H1 (cell line): ENCODE measurements at regions not wholly inside any gene's neighbourhood (a gene's known extent, or its start where the extent isn't known, plus 50 kb on each side); places are given as distances from the start of the nearest gene placed in this dataset.

ENCODE experiments used
- CTCF ChIA-PET: fragments of 300-600 bp; sonication (Branson Sonifier 250); formaldehyde crosslinking; loops from one replicate; lab custom pipeline; 2021; ENCODE audit not compliant: partially characterized antibody; lab: Charles Lee
- POLR2A ChIA-PET: fragments of 300-600 bp; sonication (Branson Sonifier 250); formaldehyde crosslinking; loops from one replicate; lab custom pipeline; 2021; ENCODE audit warnings: inconsistent platforms; ENCODE audit not compliant: partially characterized antibody; lab: Charles Lee
- DNase-seq, 2 experiments: peaks; one replicate each; pipeline versions ENCODE4 v3.0.0 to v3.0.0-alpha.2; 2010 to 2022; ENCODE audit warnings: low spot score in 2 of 2, low read depth in 1 of 2, mixed read lengths in 1 of 2
- FAIRE-seq: peaks from 2 replicates; lab custom pipeline; 2011; peaks lifted over from hg19 to GRCh38; lab: Jason Lieb, UNC
- H2AFZ ChIP-seq: 2 replicates; pipeline ENCODE4 v1.8.1; 2012; ENCODE audit warnings: low read length, inconsistent platforms
- H2AK5ac ChIP-seq: 2 replicates; pipeline ENCODE4 v1.6.1; 2013; ENCODE audit warnings: low read depth, low read length
- H2BK120ac ChIP-seq: replicated peaks from 2 replicates; pipeline ENCODE3; 2013; ENCODE audit warnings: low read depth, low read length, inconsistent platforms
- H2BK12ac ChIP-seq: 2 replicates; pipeline ENCODE4 v1.6.1; 2013; ENCODE audit warnings: low read depth, low read length
- H2BK15ac ChIP-seq: 2 replicates; pipeline ENCODE4 v1.6.1; 2013; ENCODE audit warnings: low read length
- H2BK20ac ChIP-seq: 2 replicates; pipeline ENCODE4 v1.6.1; 2013; ENCODE audit warnings: low read length
- H2BK5ac ChIP-seq: 2 replicates; pipeline ENCODE4 v1.6.1; 2013; ENCODE audit warnings: low read depth, low read length
- H3K14ac ChIP-seq: 2 replicates; pipeline ENCODE4 v1.6.1; 2013; ENCODE audit warnings: inconsistent platforms; ENCODE audit not compliant: insufficient read length
- H3K18ac ChIP-seq: 2 replicates; pipeline ENCODE4 v1.6.1; 2013; ENCODE audit warnings: low read length; ENCODE audit errors: extremely low read depth
- H3K23ac ChIP-seq: 2 replicates; pipeline ENCODE4 v1.6.1; 2013; ENCODE audit warnings: inconsistent platforms; ENCODE audit not compliant: insufficient read length
- H3K23me2 ChIP-seq: 2 replicates; pipeline ENCODE4 v1.6.1; 2013; ENCODE audit warnings: low read depth, low read length
- H3K27ac ChIP-seq: 2 replicates; pipeline ENCODE4 v1.6.1; 2011; ENCODE audit warnings: low read depth, low read length, inconsistent platforms
- H3K27me3 ChIP-seq, 4 experiments: replicated peaks in 1 of 4; 1 replicate in 1 of 4; 2 replicates in 3 of 4; pipeline versions ENCODE4 v1.6.1 to v1.8.1; 2011 to 2013; ENCODE audit warnings: low read length in 3 of 4, mild to moderate bottlenecking in 3 of 4, inconsistent platforms in 2 of 4, mixed read lengths in 2 of 4, moderate library complexity in 1 of 4; ENCODE audit not compliant: control insufficient read depth in 3 of 4, insufficient read depth in 3 of 4; ENCODE audit errors: extremely low read depth in 1 of 4
- H3K36me3 ChIP-seq, 4 experiments: 2 replicates each; pipeline versions ENCODE4 v1.6.1 to v1.8.1; 2011 to 2013; ENCODE audit warnings: mild to moderate bottlenecking in 4 of 4, low read length in 3 of 4, moderate library complexity in 2 of 4, control low read depth in 1 of 4, inconsistent platforms in 1 of 4; ENCODE audit not compliant: insufficient read depth in 4 of 4, control insufficient read depth in 2 of 4
- H3K4ac ChIP-seq: replicated peaks from 2 replicates; pipeline ENCODE3; 2013; ENCODE audit warnings: low read length, low read depth, mixed read lengths, inconsistent platforms; ENCODE audit not compliant: insufficient read length
- H3K4me1 ChIP-seq, 4 experiments: replicated peaks in 1 of 4; 1 replicate in 1 of 4; 2 replicates in 3 of 4; pipeline versions ENCODE4 v1.6.1 to v1.8.1; 2011 to 2013; ENCODE audit warnings: low read length in 3 of 4, inconsistent platforms in 2 of 4, mixed read lengths in 1 of 4; ENCODE audit not compliant: insufficient read depth in 4 of 4, control insufficient read depth in 3 of 4
- H3K4me2 ChIP-seq, 2 experiments: 2 replicates each; pipeline versions ENCODE4 v1.6.1 to v1.8.1; 2011 to 2013; ENCODE audit warnings: low read depth in 2 of 2, low read length in 2 of 2, control low read depth in 1 of 2, inconsistent platforms in 1 of 2, mild to moderate bottlenecking in 1 of 2; ENCODE audit not compliant: insufficient read depth in 1 of 2
- H3K4me3 ChIP-seq, 4 experiments: fragments of 200-600, 300-600 bp in 1 of 4; sonication (generic), shearing (Covaris generic), sonication (Bioruptor Twin) in 1 of 4; 2 replicates each; pipeline versions ENCODE4 v1.5.1 to v1.8.1; 2011 to 2016; ENCODE audit warnings: low read length in 4 of 4, low read depth in 3 of 4, control low read depth in 2 of 4, inconsistent platforms in 2 of 4, mild to moderate bottlenecking in 2 of 4, mixed read lengths in 1 of 4, moderate library complexity in 1 of 4; ENCODE audit not compliant: insufficient read depth in 2 of 4; ENCODE audit errors: extremely low read depth in 1 of 4
- H3K56ac ChIP-seq: replicated peaks from 2 replicates; pipeline ENCODE3; 2013; ENCODE audit warnings: low read depth, mild to moderate bottlenecking, mixed read lengths, low read length, inconsistent platforms; ENCODE audit not compliant: insufficient read length
- H3K79me1 ChIP-seq: 2 replicates; pipeline ENCODE4 v1.6.1; 2013; ENCODE audit warnings: low read depth, low read length, control low read depth
- H3K79me2 ChIP-seq, 2 experiments: 2 replicates each; pipeline versions ENCODE4 v1.6.1 to v1.8.1; 2012 to 2013; ENCODE audit warnings: low read length in 2 of 2, mild to moderate bottlenecking in 2 of 2, inconsistent platforms in 1 of 2; ENCODE audit not compliant: insufficient read depth in 2 of 2, control insufficient read depth in 1 of 2
- H3K9ac ChIP-seq, 4 experiments: replicated peaks in 1 of 4; 1 replicate in 1 of 4; 2 replicates in 3 of 4; pipeline versions ENCODE4 v1.6.1 to v1.8.1; 2011 to 2013; ENCODE audit warnings: low read depth in 3 of 4, low read length in 3 of 4, control low read depth in 2 of 4, mild to moderate bottlenecking in 2 of 4, moderate library complexity in 2 of 4, inconsistent platforms in 1 of 4; ENCODE audit errors: extremely low read depth in 1 of 4
- H3K9me3 ChIP-seq, 2 experiments: 2 replicates each; pipeline versions ENCODE4 v1.6.1 to v1.8.1; 2012 to 2013; ENCODE audit warnings: mild to moderate bottlenecking in 2 of 2, moderate library complexity in 2 of 2, control low read depth in 1 of 2, inconsistent platforms in 1 of 2, low read depth in 1 of 2, low read length in 1 of 2, mixed read lengths in 1 of 2; ENCODE audit not compliant: insufficient read depth in 2 of 2
- H4K20me1 ChIP-seq, 2 experiments: replicated peaks in 1 of 2; 2 replicates each; pipeline versions ENCODE3 to v1.8.1; 2011 to 2013; ENCODE audit warnings: inconsistent platforms in 2 of 2, low read length in 2 of 2, mild to moderate bottlenecking in 1 of 2; ENCODE audit not compliant: insufficient read depth in 2 of 2, control insufficient read depth in 1 of 2
- H4K5ac ChIP-seq: 2 replicates; pipeline ENCODE4 v1.6.1; 2013; ENCODE audit warnings: low read length, low read depth, mixed read lengths, inconsistent platforms; ENCODE audit not compliant: insufficient read length
- H4K8ac ChIP-seq: 2 replicates; pipeline ENCODE4 v1.8.0; 2013; ENCODE audit warnings: mild to moderate bottlenecking, moderate library complexity, low read length, inconsistent platforms; ENCODE audit not compliant: insufficient read depth; ENCODE audit errors: extremely low read depth
- H4K91ac ChIP-seq: replicated peaks from 2 replicates; pipeline ENCODE3; 2013; ENCODE audit warnings: low read length, mixed read lengths, inconsistent platforms; ENCODE audit not compliant: insufficient read length
- ATF2 ChIP-seq: IDR thresholded peaks from 2 replicates; pipeline ENCODE4 v1.6.1; 2012; ENCODE audit warnings: low read length, inconsistent platforms
- KDM5A ChIP-seq: fragments of 200-600 bp; IDR thresholded peaks from 2 replicates; pipeline ENCODE4 v1.7.1; 2012; ENCODE audit warnings: mild to moderate bottlenecking, low read length, inconsistent platforms, mixed read lengths
- WGBS, 2 experiments: shearing (Covaris generic) in 1 of 2; methylation state at CpG; one replicate each; pipeline versions ENCODE4 v1.1.6 to v1.1.7; 2013 to 2015; ENCODE audit warnings: low lambda C conversion rate in 2 of 2, mixed read lengths in 2 of 2, inconsistent platforms in 1 of 2, low coverage in 1 of 2, missing lambda C conversion rate in 1 of 2; ENCODE audit not compliant: insufficient replicate concordance in 2 of 2, insufficient coverage in 1 of 2, insufficient read length in 1 of 2; ENCODE audit errors: extremely low coverage in 1 of 2, missing lambda C conversion rate in 1 of 2; 5-methylcytosine and 5-hydroxymethylcytosine counted together

GRCh38 chr6:127022302-127022701, 96.2 kb upstream of the RSPO3 start:
- Histone ChIP-seq H3K36me3 (no peaks in the 10 kb centered on the region), H3K4me1 (no peaks in the 10 kb centered on the region), H3K4me3 (no peak overlapping the region), H3K56ac (no peak overlapping the region), H3K9ac (no peak overlapping the region), H3K23ac (no peak overlapping the region), H2BK120ac (no peak overlapping the region), H3K27ac (no peak overlapping the region), H3K14ac (no peak overlapping the region), H3K79me1 (no peaks in the 10 kb centered on the region), H3K27me3 (no peaks in the 10 kb centered on the region), H3K23me2 (no peaks in the 10 kb centered on the region), H2BK12ac (no peak overlapping the region), H4K20me1 (no peaks in the 10 kb centered on the region), H3K18ac (no peak overlapping the region), H2BK5ac (no peak overlapping the region), H3K4me2 (no peak overlapping the region), H4K5ac (no peak overlapping the region), H3K79me2 (no peaks in the 10 kb centered on the region), H2BK15ac (no peak overlapping the region), H2BK20ac (no peak overlapping the region), H3K9me3 (no peaks in the 10 kb centered on the region), H2AFZ (no peak overlapping the region), H2AK5ac (no peak overlapping the region), H4K91ac (no peak overlapping the region), H3K4ac (no peak overlapping the region), H4K8ac (no peak overlapping the region)
- ChIA-PET POLR2A (no interaction called here), CTCF (interaction anchor here (0.5 to 2.0 kb wide), 2 partner anchors 11 to 300 kb away, joined by 3 to 5 read pairs; no protein-coding TSS in a partner anchor)
- FAIRE-seq: no peak
- WGBS, 2 experiments: 91% methylated on average over 7 of the region's 7 CpGs; no CpG with 5 or more reads in 1 of the 2 experiments
- TF ChIP-seq KDM5A (no peak), ATF2 (no peak)
- DNase-seq: no peak
